DND-41 (cell line): ENCODE measurements at regions not wholly inside any gene's neighbourhood (a gene's known extent, or its start where the extent isn't known, plus 50 kb on each side); places are given as distances from the start of the nearest gene placed in this dataset.
A peak's percentile ranks its signal among the peaks of the same experiment; 100 is the strongest.
"Not testable (repeated sequence)": the region's sequence is repeated elsewhere in the genome, so short reads cannot be mapped to it uniquely, and the experiment has no call there.

ENCODE experiments used
- ATAC-seq: fragments of 200-7000 bp; cut with Tn5 transposase; 3 replicates; pipeline ENCODE4 v1.9.1; 2021; ENCODE audit warnings: low read depth; ENCODE audit not compliant: insufficient read depth
- DNase-seq: peaks from one replicate; pipeline ENCODE4 v3.0.0-alpha.2; 2020
- H2AFZ ChIP-seq: 2 replicates; pipeline ENCODE4 v1.6.0; 2012; ENCODE audit warnings: low read depth, low read length
- H3K27ac ChIP-seq: 2 replicates; pipeline ENCODE4 v1.5.1; 2012; ENCODE audit warnings: low read length, inconsistent platforms
- H3K27me3 ChIP-seq: fragments of 200-600 bp; sonication (generic); 2 replicates; pipeline ENCODE4 v1.6.0; 2012; ENCODE audit warnings: low read length, mild to moderate bottlenecking, inconsistent platforms; ENCODE audit not compliant: insufficient read depth, poor library complexity
- H3K36me3 ChIP-seq: 2 replicates; pipeline ENCODE4 v1.5.1; 2012; ENCODE audit warnings: low read length, inconsistent platforms; ENCODE audit not compliant: insufficient read depth
- H3K4me1 ChIP-seq: 2 replicates; pipeline ENCODE4 v1.5.1; 2012; ENCODE audit warnings: mild to moderate bottlenecking, low read length; ENCODE audit not compliant: insufficient read depth
- H3K4me2 ChIP-seq: 2 replicates; pipeline ENCODE4 v1.6.0; 2012; ENCODE audit warnings: mild to moderate bottlenecking, moderate library complexity, low read length, inconsistent platforms; ENCODE audit not compliant: insufficient read depth
- H3K4me3 ChIP-seq, 2 experiments: fragments of 200-600 bp in 1 of 2; shearing (Covaris generic) in 1 of 2; 2 replicates each; pipeline ENCODE4 v1.5.1; 2012 to 2016; ENCODE audit warnings: inconsistent platforms in 2 of 2, low read length in 2 of 2, mild to moderate bottlenecking in 2 of 2, low read depth in 1 of 2, moderate library complexity in 1 of 2
- H3K79me2 ChIP-seq: 2 replicates; pipeline ENCODE4 v1.6.0; 2012; ENCODE audit warnings: low read length, inconsistent platforms; ENCODE audit not compliant: insufficient read depth
- H3K9ac ChIP-seq: 2 replicates; pipeline ENCODE4 v1.6.0; 2012; ENCODE audit warnings: low read depth, mild to moderate bottlenecking, inconsistent platforms, low read length, moderate library complexity
- H3K9me3 ChIP-seq: 2 replicates; pipeline ENCODE4 v1.5.1; 2012; ENCODE audit warnings: low read length, moderate library complexity, mild to moderate bottlenecking, inconsistent platforms; ENCODE audit not compliant: insufficient read depth, severe bottlenecking
- H4K20me1 ChIP-seq: 2 replicates; pipeline ENCODE4 v1.6.0; 2012; ENCODE audit warnings: low read length; ENCODE audit not compliant: insufficient read depth
- EZH2 ChIP-seq: IDR thresholded peaks from 3 replicates; pipeline ENCODE4 v1.6.1; 2012; ENCODE audit warnings: borderline replicate concordance, low read depth, mild to moderate bottlenecking, moderate library complexity, low read length, inconsistent platforms; ENCODE audit not compliant: severe bottlenecking

DNA sequence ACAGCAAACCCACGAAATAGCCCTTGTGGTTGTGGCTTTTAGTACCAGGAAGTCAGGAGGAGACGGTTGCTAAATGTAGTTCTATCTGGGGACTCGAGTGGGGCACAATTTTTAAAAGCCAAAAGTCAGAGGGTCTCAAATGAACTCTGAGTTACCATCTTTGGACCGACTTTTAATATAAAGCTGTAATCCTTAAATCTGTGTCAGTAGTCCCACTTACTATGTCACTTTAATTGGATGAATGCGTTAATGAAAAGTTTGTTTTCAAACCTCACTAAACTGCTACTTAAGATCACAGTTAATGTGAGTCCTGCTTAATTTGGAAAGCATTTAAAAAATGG is 162.3 kb downstream of the KBTBD2 start:
- H3K4me1 ChIP-seq, H3K27ac ChIP-seq, H3K9ac ChIP-seq, H3K79me2 ChIP-seq, DNase-seq, H3K9me3 ChIP-seq, ATAC-seq, H3K36me3 ChIP-seq, H2AFZ ChIP-seq, H3K27me3 ChIP-seq, H3K4me3 ChIP-seq, H4K20me1 ChIP-seq: not testable (repeated sequence)
- H3K4me2 ChIP-seq: peak overlapping the region; percentile 59; the same call in 1 of the 2 replicates

DNA sequence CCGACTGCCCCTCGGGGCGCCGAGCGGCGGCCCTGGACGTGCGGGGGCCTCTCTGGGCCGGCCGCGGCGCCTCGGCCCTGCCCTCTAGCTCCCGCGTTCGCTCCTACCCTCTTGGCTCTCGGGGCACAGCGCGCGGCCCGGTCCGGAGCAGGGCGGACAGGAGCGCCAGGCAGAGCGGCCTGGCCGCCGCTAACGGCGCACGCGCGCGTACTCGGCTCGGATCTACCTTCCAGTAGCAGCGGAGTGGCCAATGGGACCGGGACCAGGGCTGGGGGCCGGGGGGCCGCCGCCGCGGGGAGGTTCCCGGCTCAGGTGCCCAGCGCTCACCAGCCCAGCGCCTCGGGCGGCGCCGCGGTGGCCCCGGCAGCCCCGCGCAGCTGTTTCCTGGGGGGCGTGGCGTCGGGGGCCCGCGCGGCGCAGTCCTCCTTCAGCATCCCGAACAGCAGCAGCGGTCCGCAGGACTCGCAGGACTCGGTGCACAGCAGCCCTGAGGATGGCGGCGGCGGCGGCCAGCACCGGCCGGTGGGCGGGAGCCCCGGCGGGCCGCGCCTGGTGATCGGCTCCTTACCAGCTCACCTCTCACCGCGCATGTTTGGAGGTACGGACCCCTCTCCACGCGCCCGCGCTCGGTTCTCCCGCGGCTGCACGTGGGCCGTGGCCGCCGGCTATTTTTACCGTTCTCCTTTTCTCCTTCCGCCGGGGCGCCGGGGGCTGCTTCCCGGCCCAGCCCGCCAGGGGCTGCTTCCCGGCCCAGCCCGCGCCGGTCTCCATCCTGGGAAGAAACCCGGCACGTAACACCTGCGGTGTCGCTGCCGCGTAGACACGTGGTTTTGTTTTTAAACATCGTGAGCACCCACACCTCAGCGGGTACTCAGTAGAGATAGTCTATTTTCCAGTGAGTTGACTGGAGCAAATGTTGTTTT is 162.9 kb downstream of the KBTBD2 start:
- H3K27ac ChIP-seq, H4K20me1 ChIP-seq, H3K36me3 ChIP-seq, H3K27me3 ChIP-seq, H3K9me3 ChIP-seq, H3K79me2 ChIP-seq, H3K4me1 ChIP-seq: not testable (repeated sequence)
- ATAC-seq (peak; percentile 76), DNase-seq (peak; percentile 35)
- H3K9ac ChIP-seq: peak overlapping the region; percentile 48; the same call in 1 of the 2 replicates
- H2AFZ ChIP-seq: peak overlapping the region; percentile 60; the same call in 1 of the 2 replicates
- H3K4me2 ChIP-seq: peak overlapping the region; percentile 59
- H3K4me3 ChIP-seq: peak overlapping the region in 1 of 2 experiments; percentile 55; a peak in 3 of 4 replicates

DNA sequence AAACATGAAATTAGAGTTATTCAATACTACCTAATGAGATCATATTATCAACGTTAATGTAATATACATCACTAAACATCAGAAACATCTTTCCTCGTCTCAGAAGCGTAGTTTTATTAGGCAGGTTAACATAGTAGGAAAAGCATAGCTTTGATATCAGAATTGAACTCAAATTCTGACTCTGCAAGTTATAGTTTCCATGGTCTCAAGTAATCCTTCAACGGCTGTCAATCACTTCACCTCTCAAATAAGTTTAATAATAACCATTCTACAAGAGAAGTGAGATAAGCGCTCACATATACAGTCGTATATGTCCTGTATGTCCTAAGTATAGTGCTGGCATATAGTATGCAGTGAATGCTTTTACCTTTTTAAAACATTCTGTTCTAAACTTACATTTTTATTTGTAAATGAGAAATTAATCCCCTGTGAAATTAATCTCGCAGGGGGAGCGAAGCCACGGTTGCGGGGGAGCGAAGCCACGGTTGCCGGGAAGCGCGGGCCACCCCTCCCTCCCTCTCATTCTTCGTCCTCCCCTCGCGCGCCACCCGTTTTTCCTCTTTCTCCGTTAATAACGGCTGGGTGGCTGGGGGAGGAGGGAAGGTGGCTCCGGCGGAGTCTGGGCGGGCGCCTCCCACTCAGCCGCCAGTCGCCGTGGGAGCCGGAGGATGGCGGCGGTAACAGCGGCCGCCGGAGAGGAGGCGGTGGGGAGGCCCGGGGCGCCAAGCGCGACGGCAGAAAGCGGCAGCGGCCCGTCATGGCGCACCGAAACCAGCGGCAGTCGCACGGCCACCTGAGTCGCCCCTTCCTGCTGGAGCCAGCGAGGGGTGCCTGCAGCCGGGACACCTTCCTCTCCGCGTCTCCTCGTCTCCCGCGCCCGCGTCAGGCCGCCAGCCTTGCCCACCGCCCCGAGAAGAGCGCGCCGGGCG is 163.8 kb downstream of the KBTBD2 start:
- Histone ChIP-seq H3K9ac (peak overlapping the region; percentile 48; the same call in 1 of the 2 replicates), H3K4me3 (peak overlapping the region in 1 of 2 experiments; percentile 55; a peak in 2 of 4 replicates), H3K4me2 (peak overlapping the region; percentile 59), H2AFZ (peak overlapping the region; percentile 60; the same call in 1 of the 2 replicates)
- DNase-seq (peak; percentile 23), ATAC-seq (peak; percentile 77)
- not testable (repeated sequence) for H4K20me1 ChIP-seq, H3K27me3 ChIP-seq, H3K4me1 ChIP-seq, H3K27ac ChIP-seq, H3K36me3 ChIP-seq, H3K9me3 ChIP-seq, H3K79me2 ChIP-seq

DNA sequence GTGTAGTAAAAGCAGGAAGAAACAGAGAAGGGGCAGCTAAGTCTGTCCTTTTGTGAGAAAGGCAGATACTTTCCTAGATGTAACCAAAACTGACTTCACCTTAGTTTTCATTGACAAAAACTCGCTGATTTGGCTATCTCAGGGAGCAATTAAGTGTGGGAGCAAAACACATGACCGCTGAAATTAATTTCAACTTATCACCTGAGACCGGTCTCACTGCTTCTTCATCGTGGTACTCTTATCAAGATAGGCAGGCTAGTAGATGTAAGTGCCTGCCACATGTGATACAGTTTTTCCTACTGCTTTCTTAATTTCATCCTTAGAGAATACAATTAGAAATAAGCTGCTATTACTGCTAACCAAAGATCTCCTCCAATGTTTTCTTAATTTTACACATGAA is 168.7 kb downstream of the KBTBD2 start:
- H2AFZ ChIP-seq, DNase-seq, H3K4me3 ChIP-seq, H3K4me1 ChIP-seq, H3K9ac ChIP-seq, H3K27ac ChIP-seq, H3K79me2 ChIP-seq, H3K36me3 ChIP-seq, H4K20me1 ChIP-seq, H3K27me3 ChIP-seq, H3K4me2 ChIP-seq, ATAC-seq, H3K9me3 ChIP-seq: not testable (repeated sequence)

DNA sequence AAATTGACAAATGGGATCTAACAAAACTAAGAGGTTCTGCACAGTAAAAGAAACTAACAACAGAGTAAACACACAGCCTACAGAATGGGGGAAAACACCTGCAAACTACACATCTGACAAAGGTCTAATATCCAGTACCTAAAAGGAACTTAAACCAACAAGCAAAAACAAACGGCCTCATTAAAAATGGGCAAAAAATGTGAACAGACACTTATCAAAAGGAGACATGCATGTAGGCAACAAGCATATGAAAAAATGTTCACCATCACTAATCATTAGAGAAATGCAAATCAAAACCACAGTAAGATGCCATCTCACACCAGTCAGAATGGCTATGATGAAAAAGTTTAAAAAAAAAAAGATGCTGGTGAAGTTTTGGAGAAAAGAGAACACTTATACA is 197.4 kb downstream of the KBTBD2 start:
- no peak for ATAC-seq
- no peak for TF ChIP-seq EZH2
- H3K4me3 ChIP-seq: no peak overlapping the region
- H3K9me3 ChIP-seq: no peaks in the 10 kb centered on the region
- H3K36me3 ChIP-seq: no peaks in the 10 kb centered on the region
- no peak for DNase-seq
- no peak overlapping the region for H3K4me2 ChIP-seq
- 0 out of 2 replicates have a peak, but pooled peaks cover 3% of the 10 kb centered on the region for H3K4me1 ChIP-seq
- no peaks in the 10 kb centered on the region for H3K79me2 ChIP-seq
- no peaks in the 10 kb centered on the region for H3K27me3 ChIP-seq
- no peak overlapping the region for H3K9ac ChIP-seq
- no peak overlapping the region for H3K27ac ChIP-seq
- no peaks in the 10 kb centered on the region for H4K20me1 ChIP-seq
- H2AFZ ChIP-seq: no peak overlapping the region
